Stimulated activated CD4-positive, alpha-beta T cell treated with anti-CD3 and anti-CD28 coated beads, Interleukin-2, amount 100 ng/mL, for 48 hours (primary cell): ENCODE measurements at regions not wholly inside any gene's neighbourhood (a gene's known extent, or its start where the extent isn't known, plus 50 kb on each side); places are given as distances from the start of the nearest gene placed in this dataset.

Experiments
- DNase-seq, 2 donors: peaks; one replicate each; pipeline ENCODE4 v3.0.0-alpha.2; 2020

- no peak for DNase-seq
These were observed 221.2 kb downstream of the BUD13 start for GRCh38 chr11:116551576-116551975.

DNA sequence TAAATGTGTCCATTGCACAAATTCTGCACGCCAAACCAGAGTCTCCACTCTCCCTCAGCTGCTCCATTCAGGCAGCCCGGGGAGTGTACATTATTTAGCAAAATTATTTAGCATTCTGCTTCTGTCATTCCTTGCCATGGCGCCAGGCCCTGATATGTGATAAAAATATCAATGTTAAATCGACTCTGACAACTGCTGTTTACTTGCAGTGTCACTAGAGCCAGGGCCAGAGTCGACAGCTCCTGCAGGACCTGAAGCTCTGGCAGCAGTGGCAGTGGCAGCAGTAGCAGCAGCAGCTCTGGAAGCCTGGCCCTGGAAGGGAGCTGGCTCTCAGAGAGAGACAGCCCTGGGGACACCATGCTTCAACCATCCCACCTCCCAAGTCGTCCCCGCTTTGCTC, 224.5 kb downstream of the BUD13 start:
- no peak for DNase-seq

DNA sequence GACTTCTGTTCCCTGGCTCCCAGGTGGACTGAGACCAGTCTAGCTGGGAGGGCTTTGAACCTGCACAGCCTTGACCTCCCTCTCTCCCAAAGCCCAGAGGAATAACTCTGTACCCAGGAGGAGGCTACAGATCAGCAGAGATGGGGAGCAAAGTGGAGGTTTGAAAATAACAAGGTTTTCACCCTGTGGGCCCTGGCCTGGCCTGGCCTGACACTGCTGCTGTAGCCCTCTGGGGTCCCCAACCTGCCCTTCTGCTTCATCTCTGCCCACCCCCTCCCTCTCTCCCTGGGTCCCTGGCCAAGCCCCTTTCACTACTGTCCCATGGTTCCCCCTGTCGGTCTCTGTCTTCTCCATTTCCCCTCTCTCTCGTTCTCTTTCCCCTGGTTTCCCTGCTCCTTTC, 225.2 kb downstream of the BUD13 start:
- DNase-seq = no peak

- DNase-seq = no peak
These were observed 226.9 kb downstream of the BUD13 start for GRCh38 chr11:116545912-116546311.

DNA sequence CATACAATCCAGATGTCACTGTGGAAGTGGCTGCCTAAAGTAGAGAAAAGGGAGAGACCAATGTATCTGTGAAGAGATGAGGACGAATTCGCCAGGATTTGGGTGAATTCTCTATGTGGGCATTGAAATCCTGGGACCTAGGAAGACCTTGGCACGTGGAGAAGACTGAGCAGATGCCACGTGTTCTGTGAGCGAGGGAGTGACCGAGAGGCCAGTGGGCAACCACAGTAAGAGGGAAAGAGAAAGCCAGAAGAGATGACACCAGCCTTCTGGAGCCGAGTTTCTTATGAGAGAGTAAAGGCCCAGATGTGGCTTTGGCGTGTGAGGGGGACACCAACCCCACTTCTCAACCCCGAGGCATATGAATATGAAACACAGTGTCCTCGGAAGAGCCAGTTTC, 228.1 kb downstream of the BUD13 start:
- no peak for DNase-seq

GRCh38 chr11:116543911-116544475, 228.8 kb downstream of the BUD13 start:
- DNase-seq = no peak

DNA sequence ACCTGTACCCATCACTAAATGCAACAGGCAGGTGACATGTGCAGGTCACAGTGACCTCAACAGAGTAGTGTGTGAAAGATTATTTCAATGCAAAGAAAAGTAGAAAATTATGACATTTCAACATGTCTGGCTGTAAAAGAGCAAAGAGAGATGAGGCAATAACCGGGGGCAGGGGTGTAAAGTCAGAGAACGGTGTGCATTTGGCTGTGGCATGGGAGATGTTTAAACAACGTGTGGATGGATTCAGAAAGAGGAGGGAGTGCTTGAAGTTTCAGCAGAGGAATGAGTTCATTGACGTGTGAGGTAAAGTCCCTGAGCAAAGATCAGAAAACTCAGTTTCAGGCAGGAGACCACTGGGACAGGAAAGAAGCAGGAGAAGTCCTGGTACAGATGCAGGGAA, 229.7 kb downstream of the BUD13 start:
- no peak for DNase-seq

GRCh38 chr11:116542406-116542805, 230.4 kb downstream of the BUD13 start:
- DNase-seq = no peak

GRCh38 chr11:116541460-116541859, 231.3 kb downstream of the BUD13 start:
- DNase-seq = no peak

DNA sequence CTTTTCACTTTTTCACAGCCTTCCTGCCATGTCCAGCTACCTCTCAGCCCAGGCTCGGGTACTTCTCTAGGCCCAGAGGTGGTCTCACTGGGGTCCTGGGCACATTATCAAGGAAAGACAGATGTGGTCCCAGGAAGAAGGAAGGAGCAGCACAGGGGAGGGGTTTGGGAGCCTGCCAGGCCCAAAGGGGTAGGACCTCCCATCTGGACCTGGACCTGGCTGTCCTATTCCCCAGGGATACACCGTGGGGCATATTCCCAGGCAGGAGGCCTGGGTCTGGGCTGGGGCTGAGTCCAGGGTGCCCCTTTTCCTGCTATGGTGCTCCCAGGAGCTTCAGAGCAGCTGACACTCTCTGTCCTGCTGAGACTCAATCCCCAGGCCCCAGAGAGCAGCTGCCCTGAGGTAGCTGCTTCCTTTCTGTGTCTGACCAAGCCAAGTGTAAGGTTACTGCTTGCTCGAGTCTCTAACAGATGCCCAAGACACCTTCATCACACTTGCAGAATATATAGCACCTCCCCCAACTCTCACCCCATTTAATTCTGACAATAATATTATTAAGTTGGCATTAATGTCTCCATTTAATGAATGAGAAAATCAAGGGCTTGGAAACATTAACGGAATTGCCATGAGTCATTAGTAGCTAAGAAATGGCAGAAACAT, 232.0 kb downstream of the BUD13 start:
- no peak for DNase-seq

GRCh38 chr11:116539836-116540418, 232.9 kb downstream of the BUD13 start:
- DNase-seq = no peak

GRCh38 chr11:116539211-116539610, 233.6 kb downstream of the BUD13 start:
- no peak for DNase-seq

DNA sequence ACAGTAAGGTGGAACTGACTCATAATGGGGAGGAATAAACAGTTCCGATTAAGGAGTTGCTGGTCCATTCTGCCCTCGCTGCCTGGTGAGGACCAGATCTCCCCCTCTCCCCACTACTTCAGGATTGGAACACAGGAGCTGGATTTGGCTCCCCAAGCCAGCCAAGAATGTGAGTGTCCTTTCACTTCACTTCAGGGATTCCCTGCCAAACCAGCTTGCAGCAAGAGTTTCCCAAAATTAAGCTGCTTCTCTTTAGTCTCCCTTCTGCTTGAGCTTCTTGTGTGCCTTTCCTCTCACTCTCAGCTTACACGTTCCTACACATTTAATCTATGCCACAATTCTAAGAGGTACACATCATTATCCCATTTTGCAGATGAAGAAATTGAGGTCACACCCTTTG, 234.1 kb downstream of the BUD13 start:
- no peak for DNase-seq

- no peak for DNase-seq
These were observed 235.1 kb downstream of the BUD13 start for GRCh38 chr11:116537709-116538108.

DNA sequence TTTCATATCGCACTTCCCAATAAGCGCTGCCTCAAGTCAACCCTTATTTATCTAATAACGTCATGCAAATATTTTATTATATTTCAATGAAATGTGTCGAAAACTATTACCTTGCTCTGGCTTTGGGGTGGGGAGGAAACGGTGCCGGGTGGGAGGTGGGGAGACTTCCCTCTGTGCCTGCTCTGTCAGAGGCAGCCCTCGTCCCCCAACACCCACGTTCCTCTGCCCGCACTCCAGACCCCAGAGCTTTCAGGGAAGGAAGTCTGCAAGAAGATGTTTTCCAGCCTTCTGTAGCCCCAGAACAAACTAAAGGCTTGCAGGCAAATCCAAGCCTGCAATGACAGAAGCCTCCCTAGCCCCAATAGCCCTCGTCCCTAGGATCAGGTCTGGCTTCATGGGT, 235.7 kb downstream of the BUD13 start:
- DNase-seq = no peak

DNA sequence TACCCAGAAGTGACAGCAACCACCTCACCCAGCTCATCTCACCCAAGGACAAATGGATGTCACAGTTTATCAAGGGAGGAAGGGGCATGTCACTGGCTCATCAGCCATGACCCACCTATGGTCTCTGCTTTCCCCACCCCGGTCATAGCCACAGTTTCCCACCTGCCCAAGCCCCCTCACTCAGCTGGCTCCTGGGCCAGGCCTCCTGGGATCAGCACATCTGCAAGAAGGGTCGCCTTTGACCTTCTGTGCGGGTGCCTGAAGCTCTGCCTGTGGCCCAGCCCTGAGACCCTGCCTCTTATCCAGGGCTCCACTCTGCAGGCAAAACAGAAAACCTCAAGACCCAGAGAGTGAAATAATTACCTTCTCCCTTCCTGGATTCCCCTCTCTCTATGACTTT, 236.4 kb downstream of the BUD13 start:
- DNase-seq = no peak

DNA sequence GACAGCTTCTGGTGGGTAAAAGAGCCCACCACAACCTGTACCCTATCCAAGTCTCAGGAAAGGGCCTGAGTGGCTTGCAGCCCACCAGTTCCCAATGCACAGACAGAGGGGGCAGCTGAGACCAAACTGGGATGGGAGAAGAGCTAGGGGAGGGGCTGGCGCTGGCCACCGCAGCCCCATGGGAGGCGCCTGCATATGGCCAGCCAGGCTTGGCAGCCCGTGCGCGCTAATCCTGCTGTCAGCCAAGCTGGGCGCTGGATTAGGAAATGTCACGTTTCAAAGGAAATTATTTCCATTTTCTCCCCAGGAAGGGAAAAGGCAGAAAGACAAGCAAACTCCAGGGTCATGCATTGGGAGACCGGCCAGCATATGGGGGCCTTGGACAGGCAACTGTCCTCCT, 236.8 kb downstream of the BUD13 start:
- DNase-seq = no peak

DNA sequence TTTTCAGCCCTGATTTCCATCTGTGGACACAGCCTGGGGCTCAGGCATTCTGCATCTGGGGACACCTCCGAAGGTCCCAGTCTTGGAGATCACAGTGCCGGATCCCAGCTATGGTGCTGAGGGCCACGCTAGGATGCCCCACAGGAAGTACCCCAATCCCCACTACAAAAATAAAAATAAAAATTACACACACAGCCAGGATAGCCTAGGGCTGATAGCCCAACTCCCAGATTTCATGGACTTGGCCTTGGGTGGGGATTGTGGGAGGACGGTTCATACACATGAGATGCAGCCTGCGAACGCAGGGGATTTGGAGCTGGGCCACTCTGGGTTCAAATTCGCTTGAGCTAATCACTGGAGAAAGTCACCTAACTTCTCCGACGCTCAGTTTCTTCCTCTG, 237.7 kb downstream of the BUD13 start:
- DNase-seq = no peak

GRCh38 chr11:116534270-116534975, 238.4 kb downstream of the BUD13 start:
- no peak for DNase-seq

DNA sequence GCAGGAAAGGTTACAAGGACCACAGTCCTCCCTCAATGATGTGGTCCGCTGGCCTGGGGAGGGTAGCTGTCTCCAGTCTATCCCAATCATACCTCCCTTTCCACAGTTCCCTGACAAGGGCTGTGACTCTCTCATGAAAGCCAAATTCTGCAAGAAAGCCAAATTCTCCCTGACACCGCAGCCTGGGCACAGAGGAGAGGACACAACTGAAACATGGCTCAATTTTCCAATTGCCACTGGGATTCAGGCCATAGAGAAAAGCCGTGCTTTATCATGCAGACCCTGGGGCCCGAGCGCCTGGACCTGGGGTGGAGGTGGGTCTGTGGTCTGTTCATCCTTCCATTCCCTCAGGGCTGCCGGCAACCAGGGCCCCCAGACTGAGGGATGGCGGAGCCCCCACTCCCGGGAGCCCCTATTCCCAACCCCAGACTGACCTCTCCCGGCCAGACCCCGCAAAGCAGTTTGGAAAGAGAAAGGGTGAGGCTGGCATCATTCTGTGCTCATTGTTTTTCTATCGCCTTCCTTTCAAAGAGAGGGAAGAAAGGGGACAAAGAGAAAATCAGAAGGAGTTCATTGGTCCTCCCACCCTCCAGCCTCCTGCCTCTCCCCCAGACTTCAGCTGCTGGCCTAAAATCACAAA, 239.5 kb downstream of the BUD13 start:
- DNase-seq = no peak

DNA sequence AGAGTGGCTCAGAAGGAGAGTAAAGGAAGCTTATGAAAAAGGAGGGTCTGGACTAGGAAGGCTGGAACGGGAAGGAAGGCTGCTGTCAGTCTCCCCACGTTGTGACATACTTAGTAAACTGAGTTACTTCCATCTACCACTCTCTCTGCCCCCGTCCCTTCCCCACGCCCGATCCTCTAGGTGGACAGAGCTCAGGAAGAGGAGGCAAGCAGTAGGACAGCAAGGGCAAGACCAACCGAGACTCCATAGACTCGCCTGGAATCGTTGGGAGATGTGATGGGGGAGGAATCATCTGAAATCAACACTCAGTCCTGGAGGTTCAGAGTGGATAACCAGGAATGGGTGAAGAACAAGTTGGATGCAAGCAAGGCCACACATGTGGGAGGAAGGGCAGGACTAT, 240.7 kb downstream of the BUD13 start:
- DNase-seq = no peak

DNA sequence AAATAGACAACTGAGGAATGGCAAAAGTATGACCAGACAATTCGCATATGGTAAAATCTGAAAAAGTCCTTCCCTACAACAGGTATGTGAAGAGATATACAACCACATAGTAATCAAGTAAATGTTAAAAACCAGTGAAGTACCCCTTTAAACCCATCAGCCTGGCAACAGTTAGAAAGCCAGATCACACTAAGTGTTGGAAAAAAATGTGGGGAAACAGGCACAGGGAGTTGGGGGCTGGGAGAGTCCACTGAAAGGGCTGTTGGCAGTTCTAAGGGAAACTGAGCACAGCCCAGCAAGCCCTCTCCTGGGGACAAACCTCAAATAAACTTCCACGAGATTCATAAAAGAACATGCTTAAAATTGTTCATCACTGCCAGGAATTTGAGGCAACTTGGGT, 242.1 kb downstream of the BUD13 start:
- no peak for DNase-seq

DNA sequence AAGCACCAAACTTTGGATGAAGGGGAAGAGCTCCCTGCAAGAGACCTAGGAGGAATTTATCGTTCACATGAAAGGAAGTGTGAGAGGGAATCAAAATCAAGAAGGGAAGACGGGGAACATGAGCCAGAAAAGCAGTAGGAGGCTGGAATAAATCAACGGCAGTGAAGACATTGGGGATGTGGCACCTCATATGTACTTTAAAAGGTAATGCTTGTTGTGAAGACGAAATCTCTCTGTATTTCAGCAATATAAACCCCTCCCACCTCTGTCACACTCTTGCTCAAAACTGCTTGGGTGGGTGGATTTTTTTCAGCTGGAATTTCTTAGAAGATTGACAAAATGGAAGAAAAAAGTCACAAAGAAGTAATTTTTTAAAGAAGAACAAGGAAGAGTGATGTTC, 243.5 kb downstream of the BUD13 start:
- DNase-seq = no peak
